Muscle layer of duodenum (tissue), 2 donors: ENCODE measurements at regions not wholly inside any gene's neighbourhood (a gene's known extent, or its start where the extent isn't known, plus 50 kb on each side); places are given as distances from the start of the nearest gene placed in this dataset.

Experiments
- H3K27ac ChIP-seq: one replicate; pipeline ENCODE4 v1.7.0; 2013; ENCODE audit warnings: mild to moderate bottlenecking, low read length
- H3K27me3 ChIP-seq: one replicate; pipeline ENCODE4 v1.7.0; 2013; ENCODE audit warnings: low read depth, mild to moderate bottlenecking, control low read depth, low read length
- H3K36me3 ChIP-seq, 2 donors: one replicate each; pipeline ENCODE4 v1.7.0; 2013; ENCODE audit warnings: low read length in 2 of 2, control low read depth in 1 of 2, mild to moderate bottlenecking in 1 of 2; ENCODE audit not compliant: insufficient read depth in 2 of 2, control insufficient read depth in 1 of 2
- H3K4me1 ChIP-seq, 2 donors: one replicate each; pipeline ENCODE4 v1.7.0; 2013; ENCODE audit warnings: low read length in 2 of 2, mild to moderate bottlenecking in 2 of 2, control low read depth in 1 of 2, moderate library complexity in 1 of 2; ENCODE audit not compliant: insufficient read depth in 2 of 2, control insufficient read depth in 1 of 2
- H3K4me3 ChIP-seq, 2 donors: one replicate each; pipeline ENCODE4 v1.7.0; 2013; ENCODE audit warnings: low read length in 2 of 2, low read depth in 1 of 2, mild to moderate bottlenecking in 1 of 2
- H3K9me3 ChIP-seq, 2 donors: one replicate each; pipeline ENCODE4 v1.7.0; 2013; ENCODE audit warnings: low read length in 2 of 2, control low read depth in 1 of 2, mild to moderate bottlenecking in 1 of 2; ENCODE audit not compliant: control insufficient read depth in 1 of 2
- donor health status: healthy.

DNA sequence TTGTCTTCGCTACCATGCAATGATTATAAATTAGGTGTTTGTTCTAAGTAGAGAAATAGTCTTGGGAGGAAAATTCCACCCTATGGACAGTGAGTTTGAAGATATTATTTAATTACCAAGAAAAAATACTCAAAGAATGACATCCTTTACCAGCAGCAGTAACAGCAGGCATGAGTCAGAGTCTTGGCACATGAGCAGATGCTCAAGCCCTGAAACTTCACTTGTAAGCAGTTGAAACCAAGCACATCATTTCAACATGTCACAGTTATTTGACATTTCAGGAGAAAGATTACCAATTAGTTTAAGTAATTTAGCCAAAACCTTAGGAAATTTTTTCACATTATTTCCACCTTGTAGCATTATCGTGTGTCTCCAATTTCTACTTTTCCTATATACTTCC is 99.2 kb downstream of the C12orf50 start:
- Histone ChIP-seq H3K4me1 (no peaks in the 10 kb centered on the region), H3K4me3 (no peak overlapping the region), H3K27ac (no peak overlapping the region), H3K36me3 (no peaks in the 10 kb centered on the region), H3K9me3 (no peaks in the 10 kb centered on the region), H3K27me3 (no peaks in the 10 kb centered on the region)

DNA sequence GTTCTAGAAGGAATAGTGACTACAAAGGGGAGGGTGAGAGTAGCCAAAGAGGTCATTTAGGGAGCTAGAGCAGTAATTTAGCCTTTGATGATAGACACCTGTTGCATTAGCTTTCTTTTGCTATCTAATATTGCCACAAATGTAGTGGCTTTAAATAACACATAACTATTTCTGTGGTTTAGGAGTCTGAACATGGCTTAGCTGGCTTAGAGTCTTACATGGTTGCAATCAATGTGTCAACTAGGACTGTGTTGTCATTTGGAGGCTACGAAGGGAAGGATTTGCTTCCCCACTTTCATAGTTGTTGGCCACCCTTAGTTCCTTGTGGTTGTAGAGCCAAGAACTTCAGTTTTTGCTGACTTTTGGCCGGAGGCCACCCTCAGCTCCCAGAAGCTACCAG is 99.9 kb downstream of the C12orf50 start:
- no peak overlapping the region for H3K4me3 ChIP-seq
- no peaks in the 10 kb centered on the region for H3K36me3 ChIP-seq
- no peaks in the 10 kb centered on the region for H3K9me3 ChIP-seq
- H3K4me1 ChIP-seq = no peaks in the 10 kb centered on the region
- no peaks in the 10 kb centered on the region for H3K27me3 ChIP-seq
- H3K27ac ChIP-seq = no peak overlapping the region

DNA sequence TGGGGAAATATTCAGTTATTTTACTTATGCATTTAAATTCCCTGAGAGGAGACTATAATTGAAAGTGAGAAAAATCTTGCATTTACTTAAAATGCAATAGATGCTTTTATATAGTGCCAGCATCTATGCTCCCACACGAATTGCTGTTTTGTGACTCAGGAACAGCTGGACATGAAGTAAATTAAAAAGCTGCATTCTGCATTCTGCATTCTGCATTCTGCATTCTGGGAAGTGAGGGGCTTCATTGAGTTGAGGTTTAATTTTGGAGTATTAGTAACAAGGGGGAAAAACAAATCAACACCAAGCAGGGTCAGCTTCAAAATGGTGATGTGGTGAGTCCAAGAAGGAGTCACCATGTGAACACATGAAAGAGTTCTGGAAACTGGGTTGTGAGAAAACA is 101.2 kb downstream of the C12orf50 start:
- Histone ChIP-seq H3K27me3 (no peaks in the 10 kb centered on the region), H3K27ac (no peak overlapping the region), H3K4me1 (no peaks in the 10 kb centered on the region), H3K4me3 (no peak overlapping the region), H3K36me3 (no peaks in the 10 kb centered on the region), H3K9me3 (no peaks in the 10 kb centered on the region)

GRCh38 chr12:87925021-87925420 is 104.2 kb downstream of the C12orf50 start:
- Histone ChIP-seq H3K27me3 (no peaks in the 10 kb centered on the region), H3K4me1 (no peaks in the 10 kb centered on the region), H3K27ac (no peak overlapping the region)

DNA sequence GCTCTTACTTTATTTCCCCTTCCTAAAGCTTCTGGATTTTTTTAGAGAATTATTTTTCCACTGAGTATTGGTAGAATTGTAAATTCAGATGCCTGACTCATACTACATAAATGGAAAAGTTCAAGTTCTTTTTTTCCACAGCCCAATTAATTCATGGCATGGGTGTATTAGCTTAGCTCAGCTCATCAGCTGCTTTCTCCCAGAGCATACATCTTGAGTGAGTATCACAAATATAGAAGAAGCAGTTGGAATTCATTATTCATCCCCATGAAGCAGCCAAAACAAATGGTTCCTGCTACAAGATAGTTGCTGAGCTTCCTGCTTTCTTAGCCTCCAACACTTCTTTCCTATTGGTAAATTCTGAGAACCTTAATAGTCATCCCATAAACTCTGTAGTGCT is 105.1 kb downstream of the C12orf50 start:
- Histone ChIP-seq H3K27me3 (no peaks in the 10 kb centered on the region), H3K36me3 (no peaks in the 10 kb centered on the region), H3K4me1 (no peaks in the 10 kb centered on the region), H3K4me3 (no peak overlapping the region), H3K9me3 (no peaks in the 10 kb centered on the region), H3K27ac (no peak overlapping the region)

More at GRCh38 chr12:87925021-87925420, 104.2 kb downstream of the C12orf50 start:
- Histone ChIP-seq H3K36me3 (no peaks in the 10 kb centered on the region), H3K4me3 (no peak overlapping the region), H3K9me3 (no peaks in the 10 kb centered on the region)

GRCh38 chr12:87923361-87923760 is 105.8 kb downstream of the C12orf50 start:
- no peaks in the 10 kb centered on the region for H3K27me3 ChIP-seq
- no peaks in the 10 kb centered on the region for H3K9me3 ChIP-seq
- no peaks in the 10 kb centered on the region for H3K36me3 ChIP-seq
- H3K4me3 ChIP-seq = no peak overlapping the region
- no peaks in the 10 kb centered on the region for H3K4me1 ChIP-seq
- no peak overlapping the region for H3K27ac ChIP-seq

- Histone ChIP-seq H3K9me3 (no peaks in the 10 kb centered on the region), H3K27ac (no peak overlapping the region), H3K36me3 (no peaks in the 10 kb centered on the region), H3K4me1 (no peaks in the 10 kb centered on the region), H3K4me3 (no peak overlapping the region), H3K27me3 (no peaks in the 10 kb centered on the region)
Measured at GRCh38 chr12:87922736-87923135, 106.5 kb downstream of the C12orf50 start.

- no peak overlapping the region for H3K27ac ChIP-seq
- no peaks in the 10 kb centered on the region for H3K4me1 ChIP-seq
- no peaks in the 10 kb centered on the region for H3K36me3 ChIP-seq
- H3K4me3 ChIP-seq = no peak overlapping the region
- no peaks in the 10 kb centered on the region for H3K27me3 ChIP-seq
- H3K9me3 ChIP-seq = no peaks in the 10 kb centered on the region
Measured at GRCh38 chr12:87921621-87922020, 107.6 kb downstream of the C12orf50 start.

GRCh38 chr12:87920139-87920538 is 109.1 kb downstream of the C12orf50 start:
- H3K27me3 ChIP-seq = no peaks in the 10 kb centered on the region
- H3K4me3 ChIP-seq = no peak overlapping the region
- H3K27ac ChIP-seq = no peak overlapping the region
- no peaks in the 10 kb centered on the region for H3K4me1 ChIP-seq
- H3K9me3 ChIP-seq = no peaks in the 10 kb centered on the region
- no peaks in the 10 kb centered on the region for H3K36me3 ChIP-seq

GRCh38 chr12:87901457-87901856 is 127.7 kb downstream of the C12orf50 start:
- Histone ChIP-seq H3K36me3 (no peaks in the 10 kb centered on the region), H3K27ac (no peak overlapping the region)

GRCh38 chr12:87897662-87898061 is 131.5 kb downstream of the C12orf50 start:
- Histone ChIP-seq H3K4me3 (no peak overlapping the region), H3K27ac (no peak overlapping the region), H3K4me1 (no peaks in the 10 kb centered on the region), H3K36me3 (no peaks in the 10 kb centered on the region), H3K9me3 (no peaks in the 10 kb centered on the region), H3K27me3 (no peaks in the 10 kb centered on the region)

More at GRCh38 chr12:87901457-87901856, 127.7 kb downstream of the C12orf50 start:
- H3K4me3 ChIP-seq = no peak overlapping the region
- H3K4me1 ChIP-seq = no peaks in the 10 kb centered on the region
- no peaks in the 10 kb centered on the region for H3K9me3 ChIP-seq
- H3K27me3 ChIP-seq = no peaks in the 10 kb centered on the region

DNA sequence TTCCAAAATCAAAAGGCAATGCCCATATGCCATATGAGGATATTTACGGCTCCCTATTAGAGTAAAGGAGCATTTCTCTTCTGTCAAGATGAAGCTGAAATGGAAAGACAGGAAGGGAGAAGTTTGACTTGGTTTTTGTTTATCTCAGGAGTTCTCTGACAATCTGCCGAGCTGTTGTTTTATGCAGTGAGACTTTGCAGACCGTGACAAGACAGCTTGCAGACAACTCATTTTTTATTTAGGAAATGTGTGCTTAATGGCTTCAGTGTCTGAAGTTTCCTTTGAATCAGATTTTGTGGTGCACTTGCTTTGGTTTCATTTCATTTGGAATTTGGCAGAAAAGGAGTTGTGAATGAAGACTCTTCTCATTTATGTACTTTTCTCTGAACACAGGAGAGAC is 145.4 kb downstream of the C12orf50 start:
- no peaks in the 10 kb centered on the region for H3K4me1 ChIP-seq
- no peaks in the 10 kb centered on the region for H3K27me3 ChIP-seq
- H3K36me3 ChIP-seq = no peaks in the 10 kb centered on the region
- no peak overlapping the region for H3K27ac ChIP-seq
- no peak overlapping the region for H3K4me3 ChIP-seq
- no peaks in the 10 kb centered on the region for H3K9me3 ChIP-seq
